Panc1 (cell line): ENCODE measurements at regions not wholly inside any gene's neighbourhood (a gene's known extent, or its start where the extent isn't known, plus 50 kb on each side); places are given as distances from the start of the nearest gene placed in this dataset.

Experiments
- ATAC-seq: fragments of 200-7000 bp; cut with Tn5 transposase; 2 replicates; pipeline ENCODE4 v1.9.1; 2020; ENCODE audit warnings: mild to moderate bottlenecking, moderate library complexity
- BruUV-seq: library from RNA; stranded (reverse); fragments of 400-500 nt; replicated peaks from 2 replicates; lab custom pipeline; 2021; lab: Mats Ljungman, UMichigan
- CTCF ChIA-PET: fragments of 300-600 bp; sonication (Branson Sonifier 250); formaldehyde crosslinking; loops from one replicate; lab custom pipeline; 2022; ENCODE audit warnings: antibody characterized with exemption; lab: Charles Lee
- POLR2A ChIA-PET: fragments of 300-600 bp; sonication (Branson Sonifier 250); formaldehyde crosslinking; loops from one replicate; lab custom pipeline; 2022; ENCODE audit warnings: antibody characterized with exemption; lab: Charles Lee
- DNase-seq: peaks from one replicate; pipeline ENCODE4 v3.0.0-alpha.2; 2010; ENCODE audit warnings: low read depth, low spot score
- H3K27ac ChIP-seq: 2 replicates; pipeline ENCODE4 v1.5.1; 2011; ENCODE audit warnings: mild to moderate bottlenecking, low read length, inconsistent platforms
- H3K27me3 ChIP-seq: fragments of 200-500 bp; sonication (Bioruptor generic); 2 replicates; pipeline ENCODE4 v1.6.0; 2014; ENCODE audit warnings: low read length, inconsistent platforms; ENCODE audit not compliant: control insufficient read depth, insufficient read depth
- H3K36me3 ChIP-seq: fragments of 200-500 bp; sonication (Bioruptor generic); 2 replicates; pipeline ENCODE4 v1.5.1; 2014; ENCODE audit warnings: inconsistent platforms, mild to moderate bottlenecking, low read length, moderate library complexity; ENCODE audit not compliant: control insufficient read depth, insufficient read depth
- H3K4me1 ChIP-seq: 2 replicates; pipeline ENCODE4 v1.5.1; 2011; ENCODE audit warnings: inconsistent platforms, mild to moderate bottlenecking, low read length, moderate library complexity; ENCODE audit not compliant: control insufficient read depth, insufficient read depth
- H3K4me3 ChIP-seq, 2 experiments: 2 replicates each; pipeline ENCODE4 v1.5.1; 2011 to 2012; ENCODE audit warnings: low read depth in 2 of 2, low read length in 2 of 2, mild to moderate bottlenecking in 2 of 2, inconsistent platforms in 1 of 2, moderate library complexity in 1 of 2
- H3K9me3 ChIP-seq: fragments of 200-500 bp; sonication (Bioruptor generic); 2 replicates; pipeline ENCODE4 v1.5.1; 2014; ENCODE audit warnings: low read depth, mild to moderate bottlenecking, inconsistent platforms, low read length, moderate library complexity; ENCODE audit not compliant: control insufficient read depth, insufficient read depth
- CTCF ChIP-seq: fragments of 450-650 bp; IDR thresholded peaks from 2 replicates; pipeline ENCODE4 v1.5.1; 2017; ENCODE audit warnings: mild to moderate bottlenecking
- POLR2AphosphoS5 ChIP-seq: IDR thresholded peaks from 2 replicates; pipeline ENCODE4 v1.6.1; 2012; ENCODE audit warnings: mild to moderate bottlenecking, low read depth, low read length, moderate library complexity
- REST ChIP-seq, 2 experiments: IDR thresholded peaks; 2 replicates each; pipeline ENCODE4 v1.6.1; 2011 to 2012; ENCODE audit warnings: low read depth in 2 of 2, control low read depth in 1 of 2, low read length in 1 of 2, mild to moderate bottlenecking in 1 of 2, moderate library complexity in 1 of 2; ENCODE audit not compliant: insufficient read depth in 1 of 2
- SIN3A ChIP-seq: IDR thresholded peaks from 2 replicates; pipeline ENCODE4 v1.6.1; 2012; ENCODE audit warnings: low read depth, mild to moderate bottlenecking, low read length, moderate library complexity, borderline replicate concordance; ENCODE audit not compliant: insufficient read depth
- TCF7L2 ChIP-seq: IDR thresholded peaks from 2 replicates; pipeline ENCODE4 v1.6.1; 2011; ENCODE audit warnings: mild to moderate bottlenecking, low read depth, low read length, inconsistent platforms
- in situ Hi-C: cut with HindIII; loops from 2 replicates; pipeline ENCODE4 v1.10.0; 2016; ENCODE audit warnings: low sequenced_read_pairs, low pct_unique_long_range_greater_than_20kb
- intact Hi-C: fragments of 100-400 bp; cut with micrococcal nuclease; formaldehyde crosslinking; loops from one replicate; pipeline ENCODE4 v1.10.0; 2022; ENCODE audit not compliant: unreplicated experiment

DNA sequence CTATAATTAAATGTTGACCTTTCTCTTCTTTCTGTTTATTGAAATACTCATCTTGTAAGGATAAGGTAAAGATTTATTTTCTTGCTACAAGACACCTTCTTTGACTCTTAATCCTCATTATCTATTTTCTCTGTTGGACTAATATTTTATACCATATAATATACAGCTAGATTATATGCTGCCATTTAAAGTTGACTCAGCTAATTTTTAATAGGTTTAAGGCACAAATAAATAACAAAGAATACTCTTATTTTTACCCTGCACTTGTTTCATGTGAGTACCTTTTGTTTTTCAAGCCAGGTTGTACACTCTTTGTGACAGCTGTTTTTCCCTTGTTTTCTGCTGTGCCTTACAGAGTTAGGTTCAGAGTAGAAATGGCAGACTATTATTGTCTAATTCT lies 83.9 kb upstream of the ASCC3 start:
- ATAC-seq (no peak), DNase-seq (no peak)
- no peaks in the 10 kb centered on the region for H3K9me3 ChIP-seq
- H3K27me3 ChIP-seq = no peaks in the 10 kb centered on the region
- no peaks in the 10 kb centered on the region for H3K4me1 ChIP-seq
- ChIA-PET CTCF (no interaction called here), POLR2A (no interaction called here)
- no peak overlapping the region for H3K4me3 ChIP-seq
- no peaks in the 10 kb centered on the region for H3K36me3 ChIP-seq
- in situ Hi-C loops (no loop called here), intact Hi-C loops (no loop called here)
- H3K27ac ChIP-seq = no peak overlapping the region
- no TSS peak for BruUV-seq
- TF ChIP-seq REST (IDR thresholded peaks at IDR 0.05; ENCODE audit: insufficient read depth in 1 of 2, low read depth in 2 of 2, low read length in 1 of 2) (no peak), SIN3A (no peak), TCF7L2 (no peak), POLR2AphosphoS5 (no peak), CTCF (no peak)

DNA sequence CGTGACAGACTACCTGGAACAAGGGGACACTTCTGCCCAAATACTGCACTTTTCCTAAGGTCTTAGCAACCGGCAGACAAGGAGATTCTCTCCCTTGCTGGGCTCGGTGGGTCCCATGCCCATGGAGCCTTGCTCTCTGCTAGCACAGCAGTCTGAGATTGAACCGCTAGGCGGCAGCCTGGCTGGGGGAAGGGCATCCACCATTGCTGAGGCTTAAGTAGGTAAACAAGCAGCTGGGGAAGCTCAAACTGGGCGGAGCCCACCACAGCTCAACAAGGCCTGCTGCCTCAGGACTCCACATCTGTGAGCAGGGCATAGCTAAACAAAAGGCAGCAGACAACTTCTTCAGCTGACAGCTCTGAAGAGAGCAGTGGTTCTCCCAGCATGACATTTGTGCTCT lies 87.8 kb upstream of the ASCC3 start:
- DNase-seq = no peak
- ATAC-seq = no peak
- no TSS peak for BruUV-seq
- POLR2A ChIA-PET = no interaction called here
- no peaks in the 10 kb centered on the region for H3K27me3 ChIP-seq
- in situ Hi-C loops (no loop called here), intact Hi-C loops (no loop called here)
- CTCF ChIA-PET = no interaction called here
- H3K4me1 ChIP-seq = no peaks in the 10 kb centered on the region
- H3K4me3 ChIP-seq = no peak overlapping the region
- no peaks in the 10 kb centered on the region for H3K36me3 ChIP-seq
- no peak overlapping the region for H3K27ac ChIP-seq
- no peaks in the 10 kb centered on the region for H3K9me3 ChIP-seq
- TF ChIP-seq CTCF (no peak), POLR2AphosphoS5 (no peak), SIN3A (no peak), REST (IDR thresholded peaks at IDR 0.05; ENCODE audit: insufficient read depth in 1 of 2, low read depth in 2 of 2, low read length in 1 of 2) (no peak), TCF7L2 (no peak)
